GM21723 (cell line): ENCODE measurements at regions not wholly inside any gene's neighbourhood (a gene's known extent, or its start where the extent isn't known, plus 50 kb on each side); places are given as distances from the start of the nearest gene placed in this dataset.

Experiments used
- ATAC-seq: cut with Tn5 transposase; IDR thresholded peaks from one replicate; pipeline ENCODE4 v1.9.1; 2021; ENCODE audit warnings: mild to moderate bottlenecking, moderate library complexity; ENCODE audit not compliant: unreplicated experiment

DNA sequence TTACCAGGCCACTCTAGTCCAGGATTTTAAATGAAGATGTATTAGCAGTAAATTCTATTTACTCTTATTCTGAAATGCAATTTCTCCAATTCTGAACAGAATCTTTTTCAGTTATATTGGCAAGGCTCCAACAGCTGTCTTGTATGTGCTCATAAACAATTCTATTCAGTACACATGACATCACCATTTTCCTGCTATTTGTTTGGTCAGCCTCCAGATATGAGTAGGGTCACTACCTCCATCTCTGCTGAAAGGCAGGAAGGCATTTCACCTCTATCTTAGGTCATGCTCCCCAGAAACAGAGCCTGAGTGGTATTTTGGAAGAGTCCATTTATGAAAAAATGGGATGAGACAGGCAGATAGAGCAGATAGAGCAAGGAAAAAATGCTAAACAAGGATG, 151.1 kb upstream of the ADGRL3 start:
- no peak for ATAC-seq

DNA sequence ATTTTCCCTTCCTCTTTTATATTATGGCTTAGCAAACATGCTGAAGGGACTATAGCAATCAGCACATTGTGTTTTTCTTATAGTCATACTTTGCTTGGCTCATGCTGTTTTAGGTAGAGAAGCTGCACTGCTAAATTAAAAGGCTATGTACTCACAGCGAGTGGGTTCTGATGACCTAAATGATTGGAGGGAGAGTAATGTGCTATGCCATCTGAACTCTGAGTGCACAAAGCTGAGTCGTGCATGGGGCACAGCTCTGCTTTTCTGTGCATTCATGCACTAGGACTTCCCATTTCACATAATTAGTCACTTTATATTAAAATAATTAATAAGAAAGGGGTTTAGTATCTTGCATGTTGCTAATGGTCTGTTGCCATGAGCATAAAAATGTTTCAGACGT, 132.7 kb upstream of the ADGRL3 start:
- ATAC-seq = no peak

DNA sequence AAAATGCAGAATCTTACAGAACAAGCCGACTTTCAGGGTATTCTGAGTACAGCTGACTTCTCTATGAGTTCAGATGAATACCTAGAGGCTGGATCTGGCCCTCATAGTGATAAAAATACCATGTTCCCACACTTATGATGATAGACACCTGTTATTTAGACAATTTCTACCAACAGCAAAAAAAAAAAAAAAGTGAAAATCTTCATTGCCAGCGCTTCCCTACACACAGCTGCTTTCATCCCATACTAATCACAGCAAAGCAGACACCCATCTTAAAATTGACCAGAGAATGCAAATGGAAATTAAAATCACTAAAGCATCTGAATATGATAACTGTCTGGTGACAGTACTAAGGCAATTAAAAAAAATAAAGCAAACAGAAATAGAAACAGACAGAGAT, 132.1 kb upstream of the ADGRL3 start:
- ATAC-seq = no peak

DNA sequence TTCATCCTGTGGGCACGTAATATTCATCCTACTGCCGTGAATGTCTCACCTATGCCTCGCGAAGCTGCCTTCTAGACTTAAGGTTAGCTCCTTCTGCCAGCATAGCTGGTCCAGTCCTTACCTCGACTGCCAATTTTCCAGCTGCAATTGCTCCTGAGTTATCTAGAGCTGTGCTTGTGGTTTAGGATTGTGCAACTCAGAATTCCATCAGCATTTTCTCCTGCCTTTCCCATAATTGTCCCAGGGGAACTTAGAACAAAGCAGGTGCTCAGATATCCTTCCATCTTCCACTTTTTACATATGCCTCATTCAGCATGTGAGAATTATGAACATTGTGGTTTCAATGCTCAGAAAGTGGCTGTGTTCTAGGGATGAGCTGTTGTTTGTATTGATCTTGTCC, 131.4 kb upstream of the ADGRL3 start:
- ATAC-seq = no peak

DNA sequence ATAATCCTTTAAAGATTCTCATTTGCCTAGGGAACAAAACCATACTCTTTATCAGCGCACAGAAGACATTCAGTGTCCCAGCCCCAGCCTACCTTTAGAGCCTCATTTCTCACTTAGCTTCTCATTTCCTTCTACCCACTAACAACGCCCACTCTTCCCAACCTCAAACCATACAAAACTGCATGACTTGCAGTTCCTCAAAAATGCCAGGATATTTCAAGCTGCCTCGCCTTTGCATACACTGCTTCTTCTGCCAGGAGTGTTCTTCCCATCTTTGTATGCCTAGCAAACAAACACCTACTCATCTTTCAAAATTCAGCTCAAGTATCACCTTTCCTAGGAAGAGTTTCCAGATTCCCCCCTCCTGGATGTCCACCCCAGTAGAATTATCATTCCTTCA, 129.9 kb upstream of the ADGRL3 start:
- no peak for ATAC-seq

DNA sequence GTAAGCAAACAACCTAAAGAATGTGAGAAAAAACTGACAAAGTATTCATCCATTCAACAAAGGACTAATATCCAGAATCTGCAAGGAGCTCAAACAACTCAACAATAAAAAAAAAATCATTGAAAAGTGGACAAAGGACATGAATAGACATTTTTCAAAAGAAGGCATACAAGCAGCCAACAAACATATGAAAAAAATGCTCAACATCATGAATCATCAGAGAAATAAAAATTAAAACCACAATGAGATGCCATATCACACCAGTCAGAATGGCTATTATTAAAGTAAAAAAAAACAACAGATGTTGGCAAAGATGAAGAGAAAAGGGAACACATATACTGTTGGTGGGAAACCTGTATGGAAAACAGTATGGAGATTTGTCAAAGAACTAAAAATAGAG, 120.7 kb upstream of the ADGRL3 start:
- no peak for ATAC-seq

DNA sequence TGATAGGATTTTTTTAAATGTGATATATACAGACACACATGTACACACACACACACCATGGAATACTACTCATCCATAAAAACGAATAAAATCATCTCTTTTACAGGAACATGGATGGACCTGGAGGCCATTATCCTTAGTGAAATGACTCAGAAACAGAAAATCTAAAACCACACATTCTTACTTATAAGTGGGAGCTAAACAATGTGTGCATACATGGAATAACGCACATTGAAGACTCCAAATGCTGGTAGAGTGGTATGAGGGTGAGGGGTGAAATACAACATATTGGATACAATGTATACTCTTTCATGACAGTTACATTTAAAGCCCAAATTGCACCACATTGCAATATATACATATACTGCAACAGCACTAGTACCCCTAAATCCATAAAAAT, 120.2 kb upstream of the ADGRL3 start:
- no peak for ATAC-seq

DNA sequence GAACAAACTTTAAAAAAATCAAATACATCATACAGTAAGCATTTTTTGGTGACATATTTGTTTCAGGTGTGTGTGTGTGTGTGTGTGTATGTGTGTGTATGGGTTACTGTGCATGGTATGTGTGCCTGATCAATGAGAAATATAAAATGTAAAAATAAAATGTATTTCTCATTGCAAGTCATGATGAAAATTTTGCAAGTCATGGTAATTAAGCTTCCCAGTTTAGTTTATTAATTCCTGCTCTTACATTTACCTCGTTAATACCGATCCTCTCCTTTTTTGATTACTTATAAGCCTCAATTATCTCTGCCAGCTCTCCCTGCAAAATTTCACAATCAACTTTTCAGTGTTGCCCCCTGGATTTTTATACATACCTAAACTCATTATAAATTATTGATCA, 114.6 kb upstream of the ADGRL3 start:
- ATAC-seq = no peak

DNA sequence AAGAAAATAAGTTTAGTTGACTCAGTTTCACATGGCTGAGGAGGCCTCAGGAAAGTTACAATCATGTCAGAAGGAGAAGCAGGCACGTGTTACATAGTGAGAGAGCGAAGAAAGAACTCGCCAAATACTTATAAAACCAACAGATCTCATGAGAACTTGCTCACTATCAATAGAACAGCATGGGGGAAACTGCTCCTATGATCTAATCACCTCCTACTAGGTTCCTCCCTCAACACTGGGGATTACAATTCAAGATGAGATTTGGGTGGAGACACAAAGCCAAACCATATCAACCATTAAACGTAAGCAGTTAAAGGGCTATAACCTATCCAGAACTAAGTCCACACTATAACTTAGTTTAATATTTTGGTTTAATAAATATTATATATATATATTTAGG, 113.8 kb upstream of the ADGRL3 start:
- no peak for ATAC-seq

DNA sequence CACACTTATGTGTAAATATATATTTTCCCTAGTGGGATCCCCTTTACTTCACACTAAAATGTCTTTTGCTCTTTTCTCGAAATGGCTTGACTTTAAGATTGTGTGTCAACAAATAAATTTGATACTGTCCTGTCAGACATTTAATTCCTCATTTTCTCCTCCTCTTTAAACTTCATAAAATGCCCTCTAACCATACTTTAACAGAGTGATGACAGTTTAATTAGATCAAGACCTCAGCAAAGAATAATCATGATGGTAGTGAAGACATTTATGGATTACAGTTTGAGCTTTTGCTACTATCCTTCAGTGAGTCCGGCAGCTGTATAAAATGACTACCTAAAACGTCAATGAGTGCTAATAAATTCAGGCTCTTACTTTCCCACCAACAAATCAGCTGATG, 113.1 kb upstream of the ADGRL3 start:
- no peak for ATAC-seq

DNA sequence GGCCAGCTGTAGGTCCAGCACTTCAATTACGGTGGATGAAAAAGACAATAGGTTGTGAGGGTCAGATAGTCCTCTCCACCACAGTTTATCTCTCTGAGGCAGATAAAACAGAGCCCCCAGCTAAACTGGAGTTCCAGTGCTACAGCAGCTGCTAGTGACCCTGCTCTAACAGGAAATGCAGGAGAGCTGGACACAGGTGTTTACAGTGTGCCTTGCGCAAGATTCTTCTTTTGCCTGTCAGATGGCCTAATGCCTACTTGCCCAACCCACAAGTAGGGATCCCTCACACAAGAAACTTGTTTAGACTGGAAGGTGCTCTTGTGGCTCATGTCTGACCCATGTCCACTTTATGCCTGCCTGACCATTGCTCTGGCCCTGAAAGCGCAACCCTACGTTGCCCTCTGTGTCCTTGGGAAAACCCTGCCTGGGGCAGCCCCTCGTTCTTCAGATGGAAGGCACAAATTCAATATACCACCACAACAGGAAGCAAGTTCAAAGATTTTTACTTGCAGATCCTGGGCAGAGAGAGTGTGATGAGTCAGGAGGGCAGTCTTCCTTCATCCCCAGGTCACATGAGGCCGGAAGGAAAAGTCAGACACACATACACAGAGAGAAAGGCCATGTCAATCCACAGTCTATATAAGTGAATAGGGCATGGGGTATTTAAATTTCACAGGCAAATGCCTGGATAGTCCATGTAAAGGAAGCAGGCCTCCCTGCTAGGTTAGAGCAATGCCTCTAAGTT, 105.1 kb upstream of the ADGRL3 start:
- ATAC-seq = no peak

DNA sequence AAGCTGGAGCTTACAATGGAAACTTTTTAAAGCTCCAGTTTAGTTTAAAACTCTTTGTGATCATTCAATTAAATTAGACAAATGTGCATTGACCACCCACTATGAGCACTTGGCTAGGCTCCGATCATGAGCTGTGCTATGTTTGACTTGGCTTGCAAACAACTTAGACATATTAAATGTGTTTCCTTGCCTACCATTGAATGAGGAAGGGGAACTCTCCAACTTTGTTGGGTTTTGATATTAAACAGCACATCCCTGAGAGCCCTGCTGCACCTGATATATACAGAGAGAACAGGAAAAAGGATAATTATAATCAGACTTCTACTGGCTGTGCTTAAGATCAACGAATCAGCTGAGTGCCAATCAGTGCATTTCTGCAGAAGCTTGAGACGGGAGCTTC, 71.4 kb upstream of the ADGRL3 start:
- no peak for ATAC-seq

DNA sequence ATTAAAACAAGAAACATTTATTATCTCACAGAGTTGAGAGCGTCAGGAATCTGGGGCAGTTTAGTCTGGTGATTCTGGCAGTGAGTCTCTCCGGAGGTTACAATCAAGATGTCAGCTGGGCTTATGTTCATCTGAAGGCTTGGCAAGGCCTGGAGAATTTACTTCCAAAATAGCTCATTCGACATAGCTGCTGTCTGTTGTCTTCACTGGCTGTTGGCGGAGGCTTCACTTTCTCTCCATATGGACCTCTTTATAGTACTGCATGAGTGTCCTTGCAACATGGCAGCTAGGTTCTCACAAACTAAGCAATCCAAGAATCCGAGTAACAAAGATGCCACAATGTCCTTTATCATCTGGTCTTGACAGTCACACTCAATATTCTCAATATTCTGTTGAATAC, 70.2 kb upstream of the ADGRL3 start:
- no peak for ATAC-seq

DNA sequence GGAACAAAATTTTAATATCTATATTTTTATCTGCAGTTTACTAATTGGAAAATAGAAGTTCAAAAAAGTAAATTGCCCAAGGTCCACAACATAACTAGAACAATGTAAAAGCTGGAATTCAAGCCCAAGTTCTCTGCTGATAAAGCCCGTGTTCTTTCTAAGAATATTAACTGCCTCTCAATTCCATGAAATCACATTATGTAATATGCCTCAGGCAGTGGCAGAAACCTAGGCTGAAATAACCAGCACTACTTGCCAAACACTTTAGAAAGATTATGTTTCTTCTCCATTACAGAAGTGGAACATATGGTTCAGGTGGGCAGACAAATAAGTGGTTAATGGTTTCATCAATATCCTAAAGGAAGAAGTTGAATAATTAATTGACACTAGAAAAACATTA, 56.7 kb upstream of the ADGRL3 start:
- no peak for ATAC-seq

DNA sequence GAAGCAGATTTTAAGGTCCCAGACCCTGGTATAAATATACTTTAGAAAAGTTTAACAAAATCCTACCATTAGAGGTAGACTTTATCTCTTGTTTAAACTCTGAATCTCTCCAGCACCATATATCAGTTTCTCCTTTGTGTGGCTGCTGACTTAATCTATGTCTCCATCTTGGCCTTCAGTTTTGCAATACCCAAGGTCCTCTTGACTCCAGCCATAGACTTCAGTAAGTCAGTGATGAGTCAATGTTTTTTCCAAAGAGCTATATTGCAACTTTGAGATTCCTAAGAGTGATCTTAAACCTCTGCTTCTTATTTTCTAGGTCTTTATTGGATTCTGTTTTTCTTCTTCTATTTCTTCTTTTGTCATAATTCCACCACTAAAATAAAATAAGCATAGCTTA, 50.8 kb upstream of the ADGRL3 start:
- no peak for ATAC-seq
